ENCODE measurements at regions not wholly inside any gene's neighbourhood (a gene's known extent, or its start where the extent isn't known, plus 50 kb on each side); places are given as distances from the start of the nearest gene placed in this dataset.

GRCh38 chr5:29790281-29790680 lies 1403.2 kb upstream of the CDH6 start:
- DNase-seq: no peak

DNA sequence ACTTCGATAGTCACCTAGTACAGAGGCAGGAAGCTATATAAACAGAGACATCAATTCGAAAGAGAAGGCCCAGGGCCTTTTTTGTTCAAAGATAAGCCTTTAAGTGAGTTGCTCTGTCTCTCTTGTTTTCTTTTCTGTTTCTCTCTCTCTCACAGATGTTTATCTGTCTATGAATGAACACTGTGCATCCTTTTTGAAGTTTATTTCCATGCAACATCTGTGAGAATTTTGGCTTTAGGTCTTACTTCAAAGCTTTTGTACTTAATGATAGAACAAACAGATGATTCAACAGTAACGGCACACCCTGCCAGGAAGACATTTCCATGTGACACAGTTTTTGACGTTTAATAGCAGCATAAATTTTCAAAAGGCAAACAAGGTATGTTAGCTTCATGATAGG lies 1413.1 kb upstream of the CDH6 start:
- DNase-seq: no peak

DNA sequence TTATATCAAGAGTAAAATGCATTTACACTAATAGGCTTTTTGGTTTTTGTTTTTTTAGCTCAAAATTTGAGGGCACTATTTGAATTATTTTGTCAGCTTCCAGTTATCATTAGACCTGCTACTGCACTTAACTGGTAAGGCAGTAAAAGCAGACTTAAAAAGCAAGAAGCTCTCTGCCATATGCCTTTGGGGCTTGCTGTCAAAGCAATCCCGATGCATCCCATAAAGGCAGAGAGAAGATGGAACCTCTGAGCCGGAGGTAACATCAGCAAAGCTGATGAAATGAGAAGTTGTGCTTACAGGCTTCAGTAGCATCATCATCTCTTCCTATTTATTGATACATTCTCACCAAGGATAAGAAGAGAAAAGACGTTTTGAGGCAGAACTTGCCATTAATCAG lies 1414.3 kb upstream of the CDH6 start:
- no peak for DNase-seq

- DNase-seq: no peak
These were observed 1416.1 kb upstream of the CDH6 start for GRCh38 chr5:29777373-29777772.

GRCh38 chr5:29770936-29771335 lies 1422.5 kb upstream of the CDH6 start:
- no peak for DNase-seq

- DNase-seq: no peak
These were observed 1424.0 kb upstream of the CDH6 start for GRCh38 chr5:29769474-29769873.

DNA sequence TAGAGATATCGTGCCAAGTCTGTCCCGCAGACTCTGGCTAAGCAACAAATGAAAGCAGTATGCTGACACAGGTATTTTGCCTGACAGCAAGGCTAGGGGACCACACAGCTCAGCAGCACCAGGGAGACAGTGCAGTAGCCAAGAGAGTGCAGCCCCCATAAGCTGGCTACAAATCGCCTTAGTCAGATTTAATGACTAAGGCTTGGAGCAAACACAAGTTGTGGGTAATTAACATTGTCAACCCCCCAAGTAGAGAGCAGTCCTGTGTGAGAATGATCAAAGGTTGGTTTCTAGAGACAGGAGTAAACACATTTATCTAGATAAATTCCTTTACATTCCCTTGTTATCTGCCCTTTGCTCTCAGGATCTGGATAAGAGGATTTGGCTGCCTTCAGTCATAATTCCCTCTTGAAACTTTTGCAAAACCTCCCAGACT lies 1434.5 kb upstream of the CDH6 start:
- no peak for DNase-seq

DNA sequence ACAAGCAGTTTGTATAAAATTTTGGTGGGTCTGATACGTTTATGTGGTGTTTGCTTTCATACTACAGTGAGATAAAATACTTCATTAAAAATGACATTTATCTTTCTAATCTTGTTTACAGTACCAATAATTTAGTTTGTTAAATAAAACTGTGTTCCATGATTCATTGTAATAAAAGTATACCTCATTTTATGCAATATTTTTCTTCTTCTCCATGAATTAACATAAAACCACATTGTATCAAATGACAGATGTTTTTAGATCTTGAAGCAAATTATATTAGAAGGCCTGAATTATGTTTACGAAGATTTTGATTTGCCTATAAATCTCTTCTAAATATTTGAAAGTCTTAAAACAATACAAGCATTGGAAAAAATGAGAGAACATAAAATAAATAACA lies 1443.0 kb upstream of the CDH6 start:
- DNase-seq: no peak

DNA sequence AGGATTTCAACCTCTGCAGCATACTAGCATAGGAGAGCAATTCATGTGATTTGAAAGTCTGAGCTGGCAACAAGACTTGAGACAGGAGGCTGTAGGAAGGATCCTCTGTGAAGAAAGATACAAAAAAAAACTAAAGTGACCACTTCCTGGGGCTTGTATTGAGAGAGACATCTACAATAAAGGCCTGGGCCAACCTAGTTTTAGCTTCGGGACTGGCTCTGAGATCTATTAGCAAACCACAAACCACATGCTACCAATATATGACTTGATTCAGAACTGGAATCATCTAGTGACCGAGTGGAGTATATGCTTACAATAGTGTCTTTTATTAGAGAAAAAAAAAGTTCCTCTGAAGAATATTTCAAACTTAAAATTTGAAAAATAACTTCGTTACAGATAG lies 1448.9 kb upstream of the CDH6 start:
- no peak for DNase-seq

DNA sequence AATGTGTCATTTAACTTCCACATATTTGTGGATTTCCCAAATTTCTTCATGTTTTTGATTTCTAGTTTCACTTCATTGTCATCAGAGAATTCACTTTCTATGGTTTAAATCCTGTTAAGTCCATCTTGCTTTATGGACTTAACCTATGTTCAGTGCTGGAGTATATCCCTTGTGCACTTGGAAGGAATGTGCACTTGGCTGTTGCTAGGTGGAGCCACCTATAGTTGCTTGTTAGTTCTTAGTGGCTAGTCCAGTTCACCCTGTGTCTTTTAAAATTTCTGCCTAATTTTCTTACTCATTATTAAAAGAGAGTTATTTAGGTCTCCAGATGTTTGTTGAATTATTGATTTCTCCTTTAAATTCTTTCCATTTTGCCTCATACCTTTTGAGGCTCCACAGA lies 1472.5 kb upstream of the CDH6 start:
- DNase-seq: no peak

DNA sequence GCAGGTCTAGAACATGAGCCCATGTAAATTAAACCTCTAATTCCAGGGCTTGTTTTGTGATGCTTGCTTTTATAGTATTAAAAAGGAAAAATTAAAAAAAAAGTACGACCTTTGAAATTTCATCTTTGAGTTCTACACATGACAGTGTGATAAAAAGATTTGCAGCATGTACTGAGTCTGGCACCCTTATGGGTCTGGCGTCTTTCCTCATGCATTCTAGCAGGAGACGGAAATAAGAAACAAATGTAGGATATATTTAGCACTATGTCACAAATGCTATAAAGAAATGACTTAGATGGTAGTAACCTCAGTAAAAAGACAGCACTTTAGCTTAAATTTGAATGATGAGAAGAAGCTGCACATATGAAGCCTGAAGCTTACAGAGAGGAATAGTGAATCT lies 1474.3 kb upstream of the CDH6 start:
- DNase-seq: no peak

- no peak for DNase-seq
These were observed 1478.3 kb upstream of the CDH6 start for GRCh38 chr5:29715167-29715566.

GRCh38 chr5:29702875-29703274 lies 1490.6 kb upstream of the CDH6 start:
- DNase-seq: no peak

DNA sequence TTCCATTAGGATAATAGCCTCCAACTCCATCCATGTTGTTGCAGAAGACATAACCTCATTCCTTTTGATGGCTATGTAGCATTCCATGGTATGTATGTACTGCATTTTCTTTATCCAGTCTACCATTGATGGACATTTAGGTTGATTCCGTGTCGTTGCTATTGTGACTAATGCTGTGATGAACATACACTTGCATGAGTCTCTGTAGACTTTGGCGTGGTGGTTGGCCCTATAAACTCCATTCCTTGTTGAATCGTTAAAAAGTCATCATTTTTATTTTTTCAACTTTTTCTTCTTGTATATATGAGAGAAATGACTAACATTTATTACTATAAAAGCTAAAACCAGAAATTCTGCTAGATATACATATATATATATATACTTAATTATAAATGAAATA lies 1491.9 kb upstream of the CDH6 start:
- no peak for DNase-seq

DNA sequence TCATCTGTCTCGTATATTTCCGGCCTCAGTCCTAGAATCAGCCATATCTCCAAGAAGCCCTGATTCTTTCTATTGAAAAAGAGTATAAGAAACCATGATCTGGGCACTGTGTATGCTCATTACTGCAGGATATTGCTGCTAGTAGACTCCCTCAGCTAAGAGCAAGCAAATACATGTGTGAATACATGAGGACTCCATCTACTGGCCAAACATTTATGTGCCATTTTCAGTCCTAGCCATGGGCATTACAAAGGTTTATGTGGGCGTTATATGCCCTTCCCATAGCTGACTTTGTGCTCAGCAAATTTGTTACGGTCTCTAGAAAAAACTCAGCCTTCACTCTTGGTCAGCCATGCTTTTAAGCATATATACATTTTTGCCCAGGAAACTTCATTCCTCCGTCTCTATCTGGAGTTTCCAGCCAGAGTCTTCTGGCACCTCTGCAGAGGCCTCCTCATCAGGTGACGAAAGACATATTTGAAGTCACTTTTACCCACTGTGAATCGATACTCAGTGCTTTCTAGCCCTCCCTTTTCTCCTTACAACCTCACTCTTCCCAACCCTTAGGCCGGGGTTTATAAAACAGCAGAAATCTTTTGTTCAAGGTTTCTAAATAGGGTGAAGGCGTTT lies 1495.6 kb upstream of the CDH6 start:
- DNase-seq: no peak

DNA sequence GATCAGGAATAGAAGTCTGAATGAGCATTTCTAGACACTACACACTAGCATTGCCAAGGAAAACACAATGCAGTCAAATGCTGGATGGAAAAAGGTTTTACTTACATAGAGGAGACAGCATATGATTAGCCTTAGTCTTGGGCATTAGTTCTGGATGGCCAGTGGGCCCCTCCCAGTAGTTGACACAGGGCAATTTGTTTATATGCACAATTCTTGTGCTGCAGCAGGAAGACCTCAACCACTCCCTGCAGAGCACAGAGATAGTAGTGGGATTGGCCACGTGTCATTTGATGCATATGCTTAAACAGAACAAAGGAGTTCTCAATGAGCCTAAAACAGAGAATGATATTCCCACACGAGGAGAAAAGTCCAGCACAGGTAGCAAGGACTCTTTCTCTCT lies 1496.2 kb upstream of the CDH6 start:
- no peak for DNase-seq

GRCh38 chr5:29672678-29673077 lies 1520.8 kb upstream of the CDH6 start:
- DNase-seq: no peak

GRCh38 chr5:29662876-29663275 lies 1530.6 kb upstream of the CDH6 start:
- no peak for DNase-seq

DNA sequence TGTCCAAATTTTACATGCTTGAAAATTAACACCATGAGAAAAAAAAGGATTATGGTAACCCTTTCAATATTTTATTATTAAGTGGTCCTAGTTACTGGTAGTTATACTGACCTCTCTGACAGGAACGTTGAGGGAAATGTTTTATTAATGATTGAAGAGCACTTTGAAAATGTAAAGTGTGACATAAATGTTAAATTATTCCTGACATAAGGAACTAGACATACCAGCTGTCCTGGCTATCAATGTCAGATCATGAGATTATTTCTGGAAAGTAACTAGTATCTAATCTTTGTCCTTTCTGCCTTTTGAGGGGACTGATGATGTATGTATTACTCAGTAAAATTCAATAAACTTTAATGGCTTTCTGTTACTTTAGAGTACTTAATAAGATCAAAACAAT lies 1538.5 kb upstream of the CDH6 start:
- DNase-seq: no peak

- no peak for DNase-seq
These were observed 1544.2 kb upstream of the CDH6 start for GRCh38 chr5:29649321-29649720.

DNA sequence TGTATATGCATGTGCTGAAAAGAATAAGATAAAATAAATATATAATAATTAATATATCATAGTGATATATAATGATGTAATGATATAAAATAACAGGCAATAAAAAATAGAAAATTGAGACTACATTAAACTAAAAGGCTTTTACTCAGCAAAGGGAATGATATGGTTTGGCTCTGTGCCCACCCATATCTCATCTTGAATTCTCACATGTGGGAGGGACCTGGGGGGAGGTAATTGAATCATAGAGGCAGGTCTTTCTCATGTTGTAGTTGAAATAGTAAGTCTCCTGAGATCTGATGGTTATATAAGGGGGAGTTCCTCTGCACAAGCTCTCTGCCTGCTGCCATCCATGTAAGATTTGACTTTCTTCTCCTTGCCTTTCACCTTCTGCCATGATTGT lies 1550.9 kb upstream of the CDH6 start:
- no peak for DNase-seq

DNA sequence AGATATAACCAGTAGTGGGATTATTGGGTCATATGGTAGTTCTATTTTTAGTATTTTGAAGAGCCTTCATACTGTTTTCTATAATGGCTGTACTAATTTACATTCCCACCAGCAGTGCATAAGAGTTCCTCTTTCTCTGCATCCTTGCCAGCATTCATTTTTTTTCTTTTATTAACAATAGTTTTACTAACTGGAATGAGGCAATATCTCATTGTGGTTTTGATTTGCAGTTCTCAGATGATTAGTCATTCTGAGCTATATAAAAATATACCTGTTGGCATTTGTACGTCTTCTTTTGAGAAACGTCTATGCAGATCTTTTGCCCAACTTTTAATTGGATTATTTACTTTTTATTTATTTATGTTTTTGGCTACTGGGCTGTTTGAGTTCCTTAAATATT lies 1579.3 kb upstream of the CDH6 start:
- DNase-seq: no peak

DNA sequence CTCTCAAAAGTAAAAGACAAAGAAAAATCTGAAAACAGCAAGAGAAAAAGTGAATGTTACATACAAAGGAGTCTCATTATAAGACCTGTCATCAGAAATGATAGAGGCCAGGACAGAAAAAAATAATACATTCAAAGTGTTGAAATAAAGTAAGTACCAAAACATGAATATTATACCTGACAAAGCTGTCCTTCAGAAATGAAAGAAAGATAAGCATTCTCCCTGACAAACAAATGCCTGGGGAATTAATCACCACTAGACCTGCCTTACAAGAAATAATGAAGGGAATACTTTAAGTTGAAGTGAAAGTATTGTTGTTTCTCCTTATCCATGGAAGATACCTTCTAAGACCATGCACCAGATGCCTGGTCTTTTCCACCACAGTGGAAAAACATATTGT lies 1605.2 kb upstream of the CDH6 start:
- no peak for DNase-seq

GRCh38 chr5:29587832-29588231 lies 1605.7 kb upstream of the CDH6 start:
- no peak for DNase-seq

DNA sequence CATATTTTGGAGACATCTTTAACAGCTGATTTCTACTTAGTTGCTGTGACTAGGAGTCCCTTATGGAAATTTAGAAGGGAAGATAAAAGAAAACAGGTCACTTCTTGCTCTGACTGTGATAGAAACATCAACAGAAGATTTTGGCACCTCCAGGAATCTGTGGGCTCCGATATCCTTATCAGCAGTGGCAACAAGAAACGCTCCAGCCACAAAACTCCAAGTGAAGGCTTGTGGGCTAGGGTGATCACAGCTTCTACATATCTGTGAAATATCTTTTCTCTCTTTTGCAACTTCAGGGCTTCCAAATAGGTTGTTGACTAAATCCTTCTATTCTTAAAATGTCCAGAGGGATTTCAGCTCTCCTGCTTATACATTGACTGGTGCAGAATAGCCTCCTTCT lies 1625.5 kb upstream of the CDH6 start:
- DNase-seq: no peak

DNA sequence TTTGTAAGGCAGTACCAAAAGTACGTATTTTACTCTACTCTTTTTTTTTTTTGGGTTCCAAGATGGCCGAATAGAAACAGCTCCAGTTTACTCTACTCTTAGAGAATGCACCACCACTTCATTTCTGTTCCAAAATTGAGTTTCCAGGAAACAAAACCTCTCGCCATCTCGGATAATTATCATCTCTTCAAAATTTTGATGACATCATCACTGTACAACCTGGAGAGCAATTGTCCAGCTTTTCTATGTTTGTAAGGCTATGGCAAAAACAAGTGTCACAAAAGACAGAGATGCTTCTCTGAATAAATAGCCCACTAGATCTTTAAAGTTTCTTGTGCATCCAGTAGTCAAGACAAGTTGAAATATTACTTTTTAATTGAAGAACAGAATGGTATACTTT lies 1631.9 kb upstream of the CDH6 start:
- DNase-seq: no peak
